Duodenal mucosa (tissue), 2 donors: ENCODE measurements at regions not wholly inside any gene's neighbourhood (a gene's known extent, or its start where the extent isn't known, plus 50 kb on each side); places are given as distances from the start of the nearest gene placed in this dataset.

Experiments
- H3K27ac ChIP-seq: one replicate; pipeline ENCODE4 v1.7.0; 2013; ENCODE audit warnings: low read depth, low read length
- H3K27me3 ChIP-seq, 2 donors: one replicate each; pipeline ENCODE4 v1.7.0; 2013; ENCODE audit warnings: low read length in 2 of 2, control low read depth in 1 of 2; ENCODE audit not compliant: insufficient read depth in 2 of 2, control insufficient read depth in 1 of 2
- H3K36me3 ChIP-seq, 2 donors: one replicate each; pipeline ENCODE4 v1.7.0; 2013; ENCODE audit warnings: low read length in 2 of 2, control low read depth in 1 of 2; ENCODE audit not compliant: insufficient read depth in 2 of 2, control insufficient read depth in 1 of 2
- H3K4me1 ChIP-seq, 2 donors: one replicate each; pipeline ENCODE4 v1.7.0; 2013; ENCODE audit warnings: low read length in 2 of 2, control low read depth in 1 of 2; ENCODE audit not compliant: insufficient read depth in 2 of 2, control insufficient read depth in 1 of 2
- H3K4me3 ChIP-seq, 2 donors: one replicate each; pipeline ENCODE4 v1.7.0; 2013; ENCODE audit warnings: low read length in 2 of 2, low read depth in 1 of 2
- H3K9ac ChIP-seq, 2 donors: one replicate each; pipeline ENCODE4 v1.7.0; 2013; ENCODE audit warnings: low read length in 2 of 2, low read depth in 1 of 2
- H3K9me3 ChIP-seq, 2 donors: one replicate each; pipeline ENCODE4 v1.7.0; 2013; ENCODE audit warnings: low read length in 2 of 2, control low read depth in 1 of 2; ENCODE audit not compliant: control insufficient read depth in 1 of 2

GRCh38 chr15:27674826-27675225, 424.3 kb downstream of the OCA2 start:
- H3K27ac ChIP-seq, result no peak overlapping the region
- peaks cover 8 to 34% of the 10 kb centered on the region in 2 donors for H3K9me3 ChIP-seq
- H3K36me3 ChIP-seq, result no peaks in the 10 kb centered on the region
- no peaks in the 10 kb centered on the region for H3K4me1 ChIP-seq
- H3K9ac ChIP-seq, result no peak overlapping the region
- no peak overlapping the region for H3K4me3 ChIP-seq
- no peaks in the 10 kb centered on the region for H3K27me3 ChIP-seq

GRCh38 chr15:27673766-27674445, 425.2 kb downstream of the OCA2 start:
- H3K9ac ChIP-seq, result no peak overlapping the region
- no peaks in the 10 kb centered on the region for H3K4me1 ChIP-seq
- H3K9me3 ChIP-seq, result peaks cover 11 to 35% of the 10 kb centered on the region in 2 donors
- no peak overlapping the region for H3K27ac ChIP-seq
- no peaks in the 10 kb centered on the region for H3K36me3 ChIP-seq
- no peak overlapping the region for H3K4me3 ChIP-seq
- no peaks in the 10 kb centered on the region for H3K27me3 ChIP-seq

GRCh38 chr15:27672537-27672936, 426.6 kb downstream of the OCA2 start:
- Histone ChIP-seq H3K36me3 (no peaks in the 10 kb centered on the region), H3K27ac (no peak overlapping the region), H3K4me1 (no peaks in the 10 kb centered on the region), H3K9ac (no peak overlapping the region), H3K27me3 (no peaks in the 10 kb centered on the region), H3K9me3 (peaks cover 11 to 34% of the 10 kb centered on the region in 2 donors), H3K4me3 (peak overlapping the region in 1 of 2 donors; percentile 17)

GRCh38 chr15:27671819-27672437, 427.2 kb downstream of the OCA2 start:
- peaks cover 11 to 29% of the 10 kb centered on the region in 2 donors for H3K9me3 ChIP-seq
- no peak overlapping the region for H3K9ac ChIP-seq
- H3K36me3 ChIP-seq, result no peaks in the 10 kb centered on the region
- H3K4me1 ChIP-seq, result no peaks in the 10 kb centered on the region
- H3K27me3 ChIP-seq, result no peaks in the 10 kb centered on the region
- H3K27ac ChIP-seq, result no peak overlapping the region
- no peak overlapping the region for H3K4me3 ChIP-seq

- Histone ChIP-seq H3K36me3 (no peaks in the 10 kb centered on the region), H3K9ac (no peak overlapping the region), H3K27me3 (no peaks in the 10 kb centered on the region), H3K27ac (no peak overlapping the region), H3K4me1 (no peaks in the 10 kb centered on the region), H3K9me3 (peaks cover 15 to 30% of the 10 kb centered on the region in 2 donors), H3K4me3 (no peak overlapping the region)
Measured at GRCh38 chr15:27670486-27671209, 428.5 kb downstream of the OCA2 start.

GRCh38 chr15:27669641-27670040, 429.5 kb downstream of the OCA2 start:
- no peak overlapping the region for H3K4me3 ChIP-seq
- H3K9me3 ChIP-seq, result peaks cover 18 to 25% of the 10 kb centered on the region in 2 donors
- H3K27ac ChIP-seq, result no peak overlapping the region

GRCh38 chr15:27668471-27669220, 430.5 kb downstream of the OCA2 start:
- Histone ChIP-seq H3K4me3 (no peak overlapping the region), H3K9me3 (peaks cover 18 to 22% of the 10 kb centered on the region in 2 donors), H3K36me3 (no peaks in the 10 kb centered on the region)

More at GRCh38 chr15:27669641-27670040, 429.5 kb downstream of the OCA2 start:
- Histone ChIP-seq H3K9ac (no peak overlapping the region), H3K36me3 (no peaks in the 10 kb centered on the region), H3K27me3 (no peaks in the 10 kb centered on the region), H3K4me1 (no peaks in the 10 kb centered on the region)

GRCh38 chr15:27665002-27665401, 434.1 kb downstream of the OCA2 start:
- no peaks in the 10 kb centered on the region for H3K27me3 ChIP-seq
- H3K36me3 ChIP-seq, result no peaks in the 10 kb centered on the region
- H3K9ac ChIP-seq, result no peak overlapping the region

More at GRCh38 chr15:27668471-27669220, 430.5 kb downstream of the OCA2 start:
- no peak overlapping the region for H3K27ac ChIP-seq
- H3K27me3 ChIP-seq, result no peaks in the 10 kb centered on the region
- H3K4me1 ChIP-seq, result no peaks in the 10 kb centered on the region
- no peak overlapping the region for H3K9ac ChIP-seq

GRCh38 chr15:27662892-27663291, 436.2 kb downstream of the OCA2 start:
- no peaks in the 10 kb centered on the region for H3K4me1 ChIP-seq
- H3K36me3 ChIP-seq, result no peaks in the 10 kb centered on the region
- H3K27me3 ChIP-seq, result no peaks in the 10 kb centered on the region
- H3K9ac ChIP-seq, result no peak overlapping the region
- H3K27ac ChIP-seq, result no peak overlapping the region
- H3K4me3 ChIP-seq, result no peak overlapping the region
- peaks cover 7 to 14% of the 10 kb centered on the region in 2 donors for H3K9me3 ChIP-seq

More at GRCh38 chr15:27665002-27665401, 434.1 kb downstream of the OCA2 start:
- no peak overlapping the region for H3K4me3 ChIP-seq
- no peaks in the 10 kb centered on the region for H3K4me1 ChIP-seq
- no peak overlapping the region for H3K27ac ChIP-seq
- peaks cover 12% of the 10 kb centered on the region in 2 donors for H3K9me3 ChIP-seq
